SK-N-SH (cell line): ENCODE measurements at regions not wholly inside any gene's neighbourhood (a gene's known extent, or its start where the extent isn't known, plus 50 kb on each side); places are given as distances from the start of the nearest gene placed in this dataset.

Experiments used
- CTCF ChIA-PET: fragments of 300-600, 350-600 bp; formaldehyde crosslinking; extraction: SDS; loops from one replicate; lab custom pipeline; 2021; lab: Yijun Ruan, JAX
- POLR2A ChIA-PET: fragments of 350-600 bp; sonication (Branson Sonifier 250); formaldehyde crosslinking; extraction: SDS; loops from one replicate; lab custom pipeline; 2020; ENCODE audit warnings: antibody characterized with exemption, inconsistent platforms; lab: Yijun Ruan, JAX
- DNase-seq: peaks from one replicate; pipeline ENCODE4 v3.0.0; 2012
- H2AFZ ChIP-seq: fragments of 200-600 bp; sonication (generic); 2 replicates; pipeline ENCODE4 v1.8.1; 2016; ENCODE audit warnings: antibody characterized with exemption, mild to moderate bottlenecking, low read depth
- H3F3A ChIP-seq: fragments of 200-600 bp; sonication (generic); replicated peaks from 2 replicates; pipeline ENCODE3; 2016; ENCODE audit warnings: antibody characterized with exemption, mild to moderate bottlenecking; ENCODE audit not compliant: insufficient read depth
- H3K27ac ChIP-seq, 2 experiments: fragments of 200-500 bp in 1 of 2; fragments of 200-600 bp in 1 of 2; sonication (Bioruptor generic) in 1 of 2; sonication (generic), shearing (Covaris generic) in 1 of 2; 2 replicates each; pipeline versions ENCODE4 v1.5.1 to v1.6.1; 2014 to 2016; ENCODE audit warnings: low read depth in 2 of 2, inconsistent platforms in 1 of 2, low read length in 1 of 2, mild to moderate bottlenecking in 1 of 2, mixed read lengths in 1 of 2
- H3K27me3 ChIP-seq: fragments of 200-600 bp; sonication (generic), shearing (Covaris generic); 2 replicates; pipeline ENCODE4 v1.6.1; 2016; ENCODE audit warnings: mixed run types; ENCODE audit not compliant: insufficient read depth
- H3K36me3 ChIP-seq, 2 experiments: fragments of 200-500 bp in 1 of 2; fragments of 200-600 bp in 1 of 2; sonication (Bioruptor generic) in 1 of 2; sonication (generic) in 1 of 2; replicated peaks in 1 of 2; 2 replicates each; pipeline versions ENCODE3 to v1.5.1; 2014 to 2016; ENCODE audit warnings: low read length in 1 of 2, mild to moderate bottlenecking in 1 of 2; ENCODE audit not compliant: insufficient read depth in 2 of 2, control insufficient read depth in 1 of 2
- H3K4me1 ChIP-seq, 2 experiments: fragments of 200-500 bp in 1 of 2; fragments of 200-600 bp in 1 of 2; sonication (Bioruptor generic) in 1 of 2; sonication (generic), shearing (Covaris generic) in 1 of 2; 2 replicates each; pipeline versions ENCODE4 v1.5.1 to v1.6.1; 2014 to 2016; ENCODE audit warnings: low read depth in 1 of 2, low read length in 1 of 2, mixed run types in 1 of 2; ENCODE audit not compliant: insufficient read depth in 2 of 2, control insufficient read depth in 1 of 2
- H3K4me2 ChIP-seq: fragments of 200-600 bp; sonication (generic), shearing (Covaris generic); 2 replicates; pipeline ENCODE4 v1.6.1; 2017; ENCODE audit warnings: mixed run types
- H3K4me3 ChIP-seq, 2 experiments: fragments of 200-500 bp in 1 of 2; fragments of 200-600 bp in 1 of 2; sonication (Bioruptor generic) in 1 of 2; sonication (generic), shearing (Covaris generic) in 1 of 2; 2 replicates each; pipeline versions ENCODE4 v1.5.1 to v1.8.1; 2014 to 2016; ENCODE audit warnings: low read depth in 2 of 2, inconsistent platforms in 1 of 2, low read length in 1 of 2, mild to moderate bottlenecking in 1 of 2, mixed read lengths in 1 of 2, moderate library complexity in 1 of 2
- H3K79me2 ChIP-seq: fragments of 200-600 bp; sonication (generic); 2 replicates; pipeline ENCODE4 v1.8.1; 2017; ENCODE audit warnings: mild to moderate bottlenecking; ENCODE audit not compliant: insufficient read depth
- H3K9ac ChIP-seq: fragments of 200-600 bp; sonication (generic); 2 replicates; pipeline ENCODE4 v1.6.1; 2017; ENCODE audit warnings: mixed run types
- H3K9me2 ChIP-seq: fragments of 200-600 bp; sonication (generic); 2 replicates; pipeline ENCODE4 v1.6.1; 2017; ENCODE audit warnings: mixed run types
- H3K9me3 ChIP-seq: fragments of 200-600 bp; sonication (generic); 2 replicates; pipeline ENCODE4 v1.6.1; 2017; ENCODE audit warnings: mixed run types, mild to moderate bottlenecking, moderate library complexity
- H4K20me1 ChIP-seq: fragments of 200-600 bp; sonication (generic); 2 replicates; pipeline ENCODE4 v1.6.1; 2017; ENCODE audit warnings: mild to moderate bottlenecking, mixed run types; ENCODE audit not compliant: insufficient read depth
- ELF1 ChIP-seq: IDR thresholded peaks from 2 replicates; pipeline ENCODE4 v1.4.0; 2012
- FOSL2 ChIP-seq: IDR thresholded peaks from 2 replicates; pipeline ENCODE4 v1.4.0; 2012; ENCODE audit warnings: low read depth, mild to moderate bottlenecking, moderate library complexity, borderline replicate concordance
- GABPA ChIP-seq: IDR thresholded peaks from 2 replicates; pipeline ENCODE4 v1.4.0; 2012; ENCODE audit warnings: low read depth, mild to moderate bottlenecking
- GATA2 ChIP-seq: sonication (generic); formaldehyde crosslinking; IDR thresholded peaks from 2 replicates; pipeline ENCODE4 v1.5.0; 2020; ENCODE audit warnings: mild to moderate bottlenecking, missing genetic modification reagents
- MXI1 ChIP-seq: IDR thresholded peaks from 2 replicates; pipeline ENCODE4 v1.6.1; 2012; ENCODE audit warnings: mild to moderate bottlenecking, low read depth, low read length, improper control_type of control experiment
- NRF1 ChIP-seq: IDR thresholded peaks from 2 replicates; pipeline ENCODE4 v1.6.1; 2012; ENCODE audit warnings: low read depth, mild to moderate bottlenecking, low read length
- PBX3 ChIP-seq: IDR thresholded peaks from 2 replicates; pipeline ENCODE4; 2012
- POLR2AphosphoS5 ChIP-seq: IDR thresholded peaks from 2 replicates; pipeline ENCODE4 v1.6.1; 2012; ENCODE audit warnings: low read depth, low read length
- RCOR1 ChIP-seq: fragments of 150-350 bp; IDR thresholded peaks from 2 replicates; pipeline ENCODE4 v1.6.1; 2017; ENCODE audit warnings: antibody characterized with exemption, low read length
- REST ChIP-seq: IDR thresholded peaks from 2 replicates; pipeline ENCODE4 v1.6.1; 2012; ENCODE audit warnings: mild to moderate bottlenecking, low read depth, low read length, moderate library complexity
- RFX5 ChIP-seq: IDR thresholded peaks from 2 replicates; pipeline ENCODE4 v1.6.1; 2012; ENCODE audit warnings: mild to moderate bottlenecking, improper control_type of control experiment, low read length
- RXRA ChIP-seq: IDR thresholded peaks from 2 replicates; pipeline ENCODE4 v1.4.0; 2012; ENCODE audit warnings: low read depth, mild to moderate bottlenecking, borderline replicate concordance
- SMC3 ChIP-seq: IDR thresholded peaks from 2 replicates; pipeline ENCODE4 v1.6.1; 2012; ENCODE audit warnings: low read depth, low read length, improper control_type of control experiment
- USF2 ChIP-seq: fragments of 150-350 bp; IDR thresholded peaks from 2 replicates; pipeline ENCODE4 v1.6.1; 2017; ENCODE audit warnings: antibody characterized with exemption, low read length, low read depth, borderline replicate concordance
- YY1 ChIP-seq: IDR thresholded peaks from 2 replicates; pipeline ENCODE4 v1.4.0; 2012; ENCODE audit warnings: low read depth, mild to moderate bottlenecking
- WGBS: methylation state at CpG from one replicate; pipeline ENCODE4 v1.1.6; 2017; ENCODE audit warnings: low lambda C conversion rate; 5-methylcytosine and 5-hydroxymethylcytosine counted together
- TF ChIP-seq, protein P1 (sequence below): IDR thresholded peaks from 2 replicates; pipeline ENCODE4 v1.4.0; 2012; ENCODE audit warnings: low read depth
- TF ChIP-seq, protein P2 (sequence below): fragments of 200-600 bp; sonication (generic); IDR thresholded peaks from 2 replicates; pipeline ENCODE4 v1.6.1; 2017; ENCODE audit warnings: antibody characterized with exemption, mild to moderate bottlenecking, moderate library complexity
- TF ChIP-seq, protein P3 (sequence below): fragments of 150-350 bp; IDR thresholded peaks from 2 replicates; pipeline ENCODE4 v1.6.1; 2016; ENCODE audit warnings: mild to moderate bottlenecking, low read depth, low read length

- CTCF ChIA-PET, result interaction anchor here (1.2 kb wide), 1 partner anchor 15 kb away, joined by 3 read pairs; no protein-coding TSS in a partner anchor
- H3K9me3 ChIP-seq, result no peaks in the 10 kb centered on the region
- no peaks in the 10 kb centered on the region for H3K79me2 ChIP-seq
- POLR2A ChIA-PET, result no interaction called here
- 50% methylated on average over 6 of the region's 6 CpGs for WGBS
- H3K4me3 ChIP-seq, result no peak overlapping the region
- H3K27ac ChIP-seq, result no peak overlapping the region
- no peak overlapping the region for H2AFZ ChIP-seq
- no peaks in the 10 kb centered on the region for H3K36me3 ChIP-seq
- H3F3A ChIP-seq, result no peaks in the 10 kb centered on the region
- H3K27me3 ChIP-seq, result no peaks in the 10 kb centered on the region
- no peaks in the 10 kb centered on the region for H4K20me1 ChIP-seq
- no peaks in the 10 kb centered on the region for H3K9me2 ChIP-seq
- no peak for DNase-seq
- H3K9ac ChIP-seq, result no peak overlapping the region
- H3K4me2 ChIP-seq, result no peak overlapping the region
- TF ChIP-seq NRF1 (no peak), USF2 (no peak), YY1 (no peak), ELF1 (no peak), PBX3 (no peak), GABPA (no peak), RCOR1 (no peak), RXRA (no peak), GATA2 (CRISPR knock-in tag) (no peak), FOSL2 (no peak), POLR2AphosphoS5 (no peak), RFX5 (no peak)
- TF ChIP-seq, protein P1, sequence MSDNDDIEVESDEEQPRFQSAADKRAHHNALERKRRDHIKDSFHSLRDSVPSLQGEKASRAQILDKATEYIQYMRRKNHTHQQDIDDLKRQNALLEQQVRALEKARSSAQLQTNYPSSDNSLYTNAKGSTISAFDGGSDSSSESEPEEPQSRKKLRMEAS, result no peak
- TF ChIP-seq, protein P2, sequence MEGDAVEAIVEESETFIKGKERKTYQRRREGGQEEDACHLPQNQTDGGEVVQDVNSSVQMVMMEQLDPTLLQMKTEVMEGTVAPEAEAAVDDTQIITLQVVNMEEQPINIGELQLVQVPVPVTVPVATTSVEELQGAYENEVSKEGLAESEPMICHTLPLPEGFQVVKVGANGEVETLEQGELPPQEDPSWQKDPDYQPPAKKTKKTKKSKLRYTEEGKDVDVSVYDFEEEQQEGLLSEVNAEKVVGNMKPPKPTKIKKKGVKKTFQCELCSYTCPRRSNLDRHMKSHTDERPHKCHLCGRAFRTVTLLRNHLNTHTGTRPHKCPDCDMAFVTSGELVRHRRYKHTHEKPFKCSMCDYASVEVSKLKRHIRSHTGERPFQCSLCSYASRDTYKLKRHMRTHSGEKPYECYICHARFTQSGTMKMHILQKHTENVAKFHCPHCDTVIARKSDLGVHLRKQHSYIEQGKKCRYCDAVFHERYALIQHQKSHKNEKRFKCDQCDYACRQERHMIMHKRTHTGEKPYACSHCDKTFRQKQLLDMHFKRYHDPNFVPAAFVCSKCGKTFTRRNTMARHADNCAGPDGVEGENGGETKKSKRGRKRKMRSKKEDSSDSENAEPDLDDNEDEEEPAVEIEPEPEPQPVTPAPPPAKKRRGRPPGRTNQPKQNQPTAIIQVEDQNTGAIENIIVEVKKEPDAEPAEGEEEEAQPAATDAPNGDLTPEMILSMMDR, result no peak
- H3K4me1 ChIP-seq, result no peaks in the 10 kb centered on the region
These were observed 179.4 kb upstream of the TMTC4 start for GRCh38 chr13:100854006-100854405.

GRCh38 chr13:100853434-100853833 is 178.8 kb upstream of the TMTC4 start:
- no peak overlapping the region for H3K9ac ChIP-seq
- no peak for DNase-seq
- ChIA-PET CTCF (interaction anchor here (1.2 kb wide), 1 partner anchor 12 kb away, joined by 3 read pairs; no protein-coding TSS in a partner anchor), POLR2A (no interaction called here)
- no peak overlapping the region for H2AFZ ChIP-seq
- H3K27ac ChIP-seq, result no peak overlapping the region
- H4K20me1 ChIP-seq, result no peaks in the 10 kb centered on the region
- H3K4me3 ChIP-seq, result no peak overlapping the region
- H3K9me2 ChIP-seq, result no peaks in the 10 kb centered on the region
- no peaks in the 10 kb centered on the region for H3K79me2 ChIP-seq
- H3K4me1 ChIP-seq, result no peaks in the 10 kb centered on the region
- no peaks in the 10 kb centered on the region for H3F3A ChIP-seq
- no peaks in the 10 kb centered on the region for H3K27me3 ChIP-seq
- whole genome bisulfite sequencing, result 43% methylated on average over 5 of the region's 5 CpGs
- no peaks in the 10 kb centered on the region for H3K9me3 ChIP-seq
- no peak overlapping the region for H3K4me2 ChIP-seq
- no peaks in the 10 kb centered on the region for H3K36me3 ChIP-seq
- TF ChIP-seq REST (no peak), RCOR1 (no peak), GABPA (no peak), RFX5 (no peak), SMC3 (no peak), YY1 (no peak), RXRA (no peak), MXI1 (no peak), PBX3 (no peak)
- TF ChIP-seq, protein P3, sequence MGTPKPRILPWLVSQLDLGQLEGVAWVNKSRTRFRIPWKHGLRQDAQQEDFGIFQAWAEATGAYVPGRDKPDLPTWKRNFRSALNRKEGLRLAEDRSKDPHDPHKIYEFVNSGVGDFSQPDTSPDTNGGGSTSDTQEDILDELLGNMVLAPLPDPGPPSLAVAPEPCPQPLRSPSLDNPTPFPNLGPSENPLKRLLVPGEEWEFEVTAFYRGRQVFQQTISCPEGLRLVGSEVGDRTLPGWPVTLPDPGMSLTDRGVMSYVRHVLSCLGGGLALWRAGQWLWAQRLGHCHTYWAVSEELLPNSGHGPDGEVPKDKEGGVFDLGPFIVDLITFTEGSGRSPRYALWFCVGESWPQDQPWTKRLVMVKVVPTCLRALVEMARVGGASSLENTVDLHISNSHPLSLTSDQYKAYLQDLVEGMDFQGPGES, result no peak
